ENCODE measurements at regions not wholly inside any gene's neighbourhood (a gene's known extent, or its start where the extent isn't known, plus 50 kb on each side); places are given as distances from the start of the nearest gene placed in this dataset.

DNA sequence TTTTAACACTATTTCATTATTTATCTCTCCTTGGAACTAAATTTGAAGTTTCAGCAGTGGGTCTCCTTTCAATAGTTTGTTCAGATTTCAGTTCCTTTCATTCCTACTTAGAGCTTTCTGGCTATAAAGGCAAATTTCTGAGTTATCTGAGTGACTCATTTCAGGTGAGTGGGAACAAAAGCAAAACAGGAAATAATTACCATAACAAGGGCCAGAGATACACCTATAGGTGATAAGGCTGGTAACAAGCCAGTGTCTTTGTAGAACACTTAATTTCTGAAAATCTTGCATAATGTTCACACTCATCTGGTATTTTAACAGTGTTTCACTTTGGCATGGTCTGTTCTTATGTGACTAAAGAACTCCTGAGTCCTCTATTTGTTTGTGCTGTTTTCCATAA, 64.5 kb upstream of the PRRC2C start:
- H3K9me3 ChIP-seq, result no peaks in the 10 kb centered on the region
- no peak for DNase-seq
- intact Hi-C loops (cut with DNase I; ENCODE audit: low total_unique reads), result no loop called here
- no peaks in the 10 kb centered on the region for H3K36me3 ChIP-seq
- H3K4me1 ChIP-seq, result no peaks in the 10 kb centered on the region
- no peaks in the 10 kb centered on the region for H3K27me3 ChIP-seq (replicated peaks in 1 of 7)
- no peak overlapping the region for H3K4me3 ChIP-seq
- TF ChIP-seq POLR2AphosphoS5 (IDR thresholded peaks at IDR 0.05) (no peak), POLR2A (IDR thresholded peaks at IDR 0.05) (no peak)
- TF ChIP-seq, protein P1, sequence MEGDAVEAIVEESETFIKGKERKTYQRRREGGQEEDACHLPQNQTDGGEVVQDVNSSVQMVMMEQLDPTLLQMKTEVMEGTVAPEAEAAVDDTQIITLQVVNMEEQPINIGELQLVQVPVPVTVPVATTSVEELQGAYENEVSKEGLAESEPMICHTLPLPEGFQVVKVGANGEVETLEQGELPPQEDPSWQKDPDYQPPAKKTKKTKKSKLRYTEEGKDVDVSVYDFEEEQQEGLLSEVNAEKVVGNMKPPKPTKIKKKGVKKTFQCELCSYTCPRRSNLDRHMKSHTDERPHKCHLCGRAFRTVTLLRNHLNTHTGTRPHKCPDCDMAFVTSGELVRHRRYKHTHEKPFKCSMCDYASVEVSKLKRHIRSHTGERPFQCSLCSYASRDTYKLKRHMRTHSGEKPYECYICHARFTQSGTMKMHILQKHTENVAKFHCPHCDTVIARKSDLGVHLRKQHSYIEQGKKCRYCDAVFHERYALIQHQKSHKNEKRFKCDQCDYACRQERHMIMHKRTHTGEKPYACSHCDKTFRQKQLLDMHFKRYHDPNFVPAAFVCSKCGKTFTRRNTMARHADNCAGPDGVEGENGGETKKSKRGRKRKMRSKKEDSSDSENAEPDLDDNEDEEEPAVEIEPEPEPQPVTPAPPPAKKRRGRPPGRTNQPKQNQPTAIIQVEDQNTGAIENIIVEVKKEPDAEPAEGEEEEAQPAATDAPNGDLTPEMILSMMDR (IDR thresholded peaks at IDR 0.05 in 8 of 11, conservative IDR thresholded peaks at IDR 0.05 in 3 of 11), result no peak
- H3K27ac ChIP-seq, result no peak overlapping the region

DNA sequence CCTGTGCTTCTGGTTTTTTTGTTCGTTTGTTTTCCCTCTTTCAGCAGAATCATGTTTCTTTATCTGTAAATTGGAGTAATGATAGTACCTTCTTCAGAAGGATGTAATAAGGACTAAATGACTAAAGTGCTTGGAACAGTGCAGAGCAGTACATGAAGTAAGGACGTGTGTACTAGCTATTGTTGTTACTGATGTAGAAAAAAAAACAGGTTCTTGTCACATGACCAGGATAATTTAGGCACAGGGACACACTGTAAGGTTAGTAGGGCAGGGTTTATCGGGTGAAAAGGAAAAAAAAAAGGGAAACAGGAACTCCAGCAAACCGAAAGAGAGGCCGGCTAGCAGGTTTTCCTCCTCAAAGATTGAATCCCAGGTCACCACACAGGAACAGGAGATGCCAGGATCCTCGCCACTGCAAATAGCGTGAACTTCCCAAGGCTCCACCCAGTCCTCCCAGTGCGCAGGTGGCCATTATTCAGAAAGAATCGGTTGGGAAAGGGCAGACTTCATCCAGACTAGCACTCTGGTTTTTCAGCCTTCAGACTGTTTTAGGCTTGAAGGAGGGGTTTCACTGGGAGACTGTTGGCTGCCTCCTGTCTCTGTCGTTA, 63.8 kb upstream of the PRRC2C start:
- no peak for TF ChIP-seq POLR2A (IDR thresholded peaks at IDR 0.05)
- TF ChIP-seq POLR2AphosphoS5 (IDR thresholded peaks at IDR 0.05), result no peak
- H3K27ac ChIP-seq, result no peak overlapping the region
- H3K4me1 ChIP-seq, result no peaks in the 10 kb centered on the region
- intact Hi-C loops (cut with DNase I; ENCODE audit: low total_unique reads), result no loop called here
- 58 to 68% (median 65%) methylated on average over 10 of the region's 10 CpGs for WGBS, 5 donors
- H3K36me3 ChIP-seq, result no peaks in the 10 kb centered on the region
- no peak overlapping the region for H3K4me3 ChIP-seq
- DNase-seq, result no peak
- no peaks in the 10 kb centered on the region for H3K27me3 ChIP-seq (replicated peaks in 1 of 7)
- H3K9me3 ChIP-seq, result no peaks in the 10 kb centered on the region

DNA sequence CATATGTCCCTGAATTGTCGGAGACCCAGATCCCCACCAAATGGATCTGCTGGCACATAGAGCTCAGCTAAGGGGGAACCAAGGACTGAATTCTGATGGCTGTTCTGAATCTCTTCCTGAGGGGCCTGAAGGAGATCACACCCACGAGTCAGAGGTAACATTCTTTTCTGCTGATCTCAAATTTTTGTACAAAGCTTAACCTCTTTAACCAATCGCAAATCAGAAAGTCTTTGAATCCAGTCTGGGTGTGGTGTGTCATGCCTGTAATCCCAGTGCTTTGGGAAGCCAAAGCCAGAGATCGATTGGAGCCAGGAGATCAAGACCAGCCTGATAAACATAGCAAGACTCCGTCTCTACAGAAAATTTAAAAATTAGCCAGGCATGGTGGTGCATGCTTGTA, 62.8 kb upstream of the PRRC2C start:
- no peaks in the 10 kb centered on the region for H3K27me3 ChIP-seq (replicated peaks in 1 of 7)
- TF ChIP-seq, protein P1 (IDR thresholded peaks at IDR 0.05 in 8 of 11, conservative IDR thresholded peaks at IDR 0.05 in 3 of 11), result no peak
- TF ChIP-seq POLR2AphosphoS5 (IDR thresholded peaks at IDR 0.05), result no peak
- no peak for TF ChIP-seq POLR2A (IDR thresholded peaks at IDR 0.05)
- H3K36me3 ChIP-seq, result no peaks in the 10 kb centered on the region
- 73 to 85% (median 78%) methylated on average over 5 of the region's 5 CpGs for WGBS, 5 donors
- no peaks in the 10 kb centered on the region for H3K4me1 ChIP-seq
- H3K27ac ChIP-seq, result no peak overlapping the region
- no peaks in the 10 kb centered on the region for H3K9me3 ChIP-seq
- intact Hi-C loops (cut with DNase I; ENCODE audit: low total_unique reads), result no loop called here
- DNase-seq, result no peak
- no peak overlapping the region for H3K4me3 ChIP-seq

DNA sequence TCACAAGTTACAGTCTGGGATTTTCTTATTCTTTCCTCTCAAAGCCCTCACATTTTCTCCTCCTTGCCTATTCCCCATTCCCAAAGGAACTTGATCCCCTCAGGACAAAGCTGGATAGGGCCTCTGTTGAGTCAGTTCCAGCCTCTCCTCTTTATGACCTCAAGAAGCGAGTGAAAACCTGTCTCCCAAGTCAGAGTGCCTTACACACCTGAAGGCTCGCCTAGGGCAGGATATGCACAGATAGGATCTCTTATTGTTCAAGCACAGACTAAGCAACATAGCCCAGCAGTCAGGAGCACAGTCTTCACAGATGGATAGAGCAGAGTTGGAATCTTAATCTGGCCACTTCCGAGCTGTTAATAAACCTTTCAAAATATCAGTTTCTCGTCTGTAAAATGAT, 60.8 kb upstream of the PRRC2C start:
- Histone ChIP-seq H3K27ac (no peak overlapping the region), H3K4me1 (no peaks in the 10 kb centered on the region), H3K27me3 (replicated peaks in 1 of 7) (no peaks in the 10 kb centered on the region), H3K9me3 (peaks cover 0 to 9% (median 3%) of the 10 kb centered on the region in 8 donors), H3K36me3 (no peaks in the 10 kb centered on the region), H3K4me3 (no peak overlapping the region)
- WGBS, 5 donors, result 75 to 88% (median 79%) methylated on average over 4 of the region's 4 CpGs
- DNase-seq, result no peak
- intact Hi-C loops (cut with DNase I; ENCODE audit: low total_unique reads), result no loop called here
- TF ChIP-seq POLR2A (IDR thresholded peaks at IDR 0.05) (no peak), POLR2AphosphoS5 (IDR thresholded peaks at IDR 0.05) (no peak)
- TF ChIP-seq, protein P1 (IDR thresholded peaks at IDR 0.05 in 8 of 11, conservative IDR thresholded peaks at IDR 0.05 in 3 of 11), result no peak

DNA sequence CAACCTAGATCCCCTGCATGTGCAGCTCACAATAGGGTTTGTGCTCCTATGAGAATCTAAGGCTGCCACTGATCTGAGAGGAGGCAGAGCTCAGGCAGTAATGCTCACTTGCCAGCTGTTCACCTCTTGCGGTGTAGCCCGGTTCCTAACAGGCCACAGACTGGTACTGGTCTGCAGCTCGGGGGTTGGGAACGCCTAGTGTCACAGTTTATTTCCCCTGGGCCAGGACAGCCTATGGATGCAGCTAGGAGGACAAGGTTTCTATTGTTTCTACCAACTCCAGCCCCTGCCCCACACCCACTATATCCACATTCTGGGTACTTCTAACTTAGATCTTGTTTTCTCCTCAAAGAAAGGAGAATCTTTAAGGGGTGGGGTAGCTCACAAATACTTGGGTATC, 58.7 kb upstream of the PRRC2C start:
- no peak overlapping the region for H3K27ac ChIP-seq
- 71 to 94% (median 88%) methylated on average over 2 to 4 of the region's 4 CpGs for WGBS, 5 donors
- H3K4me3 ChIP-seq, result no peak overlapping the region
- no peaks in the 10 kb centered on the region for H3K36me3 ChIP-seq
- intact Hi-C loops (cut with DNase I; ENCODE audit: low total_unique reads), result no loop called here
- peaks cover 0 to 15% (median 5%) of the 10 kb centered on the region in 8 donors for H3K9me3 ChIP-seq
- H3K27me3 ChIP-seq (replicated peaks in 1 of 7), result no peaks in the 10 kb centered on the region
- DNase-seq, result no peak
- H3K4me1 ChIP-seq, result no peaks in the 10 kb centered on the region
- TF ChIP-seq POLR2A (IDR thresholded peaks at IDR 0.05) (no peak), POLR2AphosphoS5 (IDR thresholded peaks at IDR 0.05) (no peak)
- TF ChIP-seq, protein P1 (IDR thresholded peaks at IDR 0.05 in 8 of 11, conservative IDR thresholded peaks at IDR 0.05 in 3 of 11), result no peak
